ENCODE measurements at regions not wholly inside any gene's neighbourhood (a gene's known extent, or its start where the extent isn't known, plus 50 kb on each side); places are given as distances from the start of the nearest gene placed in this dataset.

DNA sequence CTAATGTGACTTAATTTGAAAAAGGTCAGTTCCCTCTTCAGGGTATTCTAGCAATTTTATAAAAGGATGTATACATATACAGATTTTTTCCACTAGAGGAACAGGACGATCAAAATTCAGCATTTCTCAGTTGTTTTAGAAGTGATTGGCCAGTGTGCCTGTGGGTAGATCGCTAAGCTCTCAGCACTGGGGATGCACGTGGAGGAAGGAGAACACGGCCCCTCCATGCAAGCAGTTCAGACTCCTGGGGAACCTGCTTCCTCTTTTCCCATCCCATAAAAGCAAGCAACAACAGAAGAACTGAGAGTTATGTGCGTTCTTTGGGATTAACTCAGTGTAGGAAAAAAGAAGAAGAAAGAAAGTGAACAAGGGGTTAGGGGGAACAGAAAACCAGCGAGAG lies 328.8 kb downstream of the FOXO1 start:
- Mint-ChIP-seq H3K36me3 (ENCODE audit: unreplicated experiment) (no peaks in the 10 kb centered on the region), H3K4me3 (ENCODE audit: unreplicated experiment) (no peak overlapping the region), H3K4me1 (ENCODE audit: unreplicated experiment) (peaks cover 29% of the 10 kb centered on the region), H3K27me3 (ENCODE audit: unreplicated experiment) (no peaks in the 10 kb centered on the region), H3K27ac (ENCODE audit: unreplicated experiment) (no peak overlapping the region), H3K9me3 (ENCODE audit: unreplicated experiment) (no peaks in the 10 kb centered on the region)
- TF ChIP-seq, protein P1, sequence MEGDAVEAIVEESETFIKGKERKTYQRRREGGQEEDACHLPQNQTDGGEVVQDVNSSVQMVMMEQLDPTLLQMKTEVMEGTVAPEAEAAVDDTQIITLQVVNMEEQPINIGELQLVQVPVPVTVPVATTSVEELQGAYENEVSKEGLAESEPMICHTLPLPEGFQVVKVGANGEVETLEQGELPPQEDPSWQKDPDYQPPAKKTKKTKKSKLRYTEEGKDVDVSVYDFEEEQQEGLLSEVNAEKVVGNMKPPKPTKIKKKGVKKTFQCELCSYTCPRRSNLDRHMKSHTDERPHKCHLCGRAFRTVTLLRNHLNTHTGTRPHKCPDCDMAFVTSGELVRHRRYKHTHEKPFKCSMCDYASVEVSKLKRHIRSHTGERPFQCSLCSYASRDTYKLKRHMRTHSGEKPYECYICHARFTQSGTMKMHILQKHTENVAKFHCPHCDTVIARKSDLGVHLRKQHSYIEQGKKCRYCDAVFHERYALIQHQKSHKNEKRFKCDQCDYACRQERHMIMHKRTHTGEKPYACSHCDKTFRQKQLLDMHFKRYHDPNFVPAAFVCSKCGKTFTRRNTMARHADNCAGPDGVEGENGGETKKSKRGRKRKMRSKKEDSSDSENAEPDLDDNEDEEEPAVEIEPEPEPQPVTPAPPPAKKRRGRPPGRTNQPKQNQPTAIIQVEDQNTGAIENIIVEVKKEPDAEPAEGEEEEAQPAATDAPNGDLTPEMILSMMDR (IDR thresholded peaks at IDR 0.05) = no peak
- DNase-seq (ENCODE audit: extremely low spot score, unreplicated experiment) = peak; percentile 38

DNA sequence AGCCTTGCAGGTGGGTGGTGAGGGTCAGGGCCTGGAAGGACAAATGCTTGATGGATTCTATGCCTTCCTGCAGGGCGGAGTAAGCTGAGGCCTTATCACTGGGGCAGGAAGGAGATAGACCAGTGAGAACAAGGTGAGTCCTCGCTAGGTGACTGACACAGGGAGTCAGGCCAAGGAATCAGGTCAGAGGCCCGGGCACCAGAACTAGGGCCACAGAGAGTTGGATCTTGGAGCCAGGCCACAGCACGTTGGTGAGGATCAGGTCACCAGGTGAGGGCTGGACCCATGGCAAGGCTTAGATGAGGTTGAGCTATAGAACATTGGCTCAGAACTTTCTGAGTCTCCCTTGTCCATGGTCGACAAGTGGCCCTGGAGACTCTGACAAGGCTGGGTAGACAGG lies 328.2 kb downstream of the FOXO1 start:
- no peak overlapping the region for H3K27ac Mint-ChIP-seq (ENCODE audit: unreplicated experiment)

DNA sequence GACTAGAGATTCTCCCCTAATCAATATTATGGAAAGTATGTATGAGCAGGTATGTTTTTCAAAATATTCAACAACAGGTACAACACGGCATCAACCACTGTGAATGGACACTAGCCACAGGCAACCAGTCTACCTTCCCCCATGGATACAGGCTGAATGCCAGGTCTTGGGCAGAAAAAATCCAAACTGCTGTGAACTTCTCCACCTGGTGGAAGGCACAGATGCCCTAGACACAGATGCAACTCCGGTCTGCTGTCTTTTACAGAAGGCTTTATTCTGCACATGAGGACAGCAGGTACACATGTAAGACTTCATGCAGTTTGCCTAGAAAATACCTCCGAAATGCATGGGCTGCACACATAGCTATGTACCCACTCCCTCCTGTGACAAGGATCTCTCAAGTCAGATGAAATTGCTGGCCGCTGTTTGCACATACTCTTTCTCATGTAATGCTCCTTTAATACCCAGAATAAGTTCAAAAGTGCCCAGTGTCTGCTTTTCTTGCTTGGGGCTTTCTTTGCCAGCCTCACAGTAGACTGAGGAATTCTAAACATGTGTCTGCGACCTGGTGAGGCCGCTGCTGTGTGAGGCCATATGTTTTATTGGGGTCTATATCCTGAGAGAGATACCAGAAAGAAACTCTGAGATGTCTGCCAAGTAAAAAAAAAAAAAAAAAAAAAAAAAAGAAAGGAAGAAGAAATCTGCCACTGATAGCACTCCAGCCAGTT lies 325.9 kb downstream of the FOXO1 start:
- Mint-ChIP-seq H3K9me3 (ENCODE audit: unreplicated experiment) (no peaks in the 10 kb centered on the region), H3K27me3 (ENCODE audit: unreplicated experiment) (no peaks in the 10 kb centered on the region), H3K4me1 (ENCODE audit: unreplicated experiment) (peaks cover 37% of the 10 kb centered on the region), H3K27ac (ENCODE audit: unreplicated experiment) (peak overlapping the region; percentile 78), H3K36me3 (ENCODE audit: unreplicated experiment) (no peaks in the 10 kb centered on the region), H3K4me3 (ENCODE audit: unreplicated experiment) (no peak overlapping the region)
- DNase-seq (ENCODE audit: extremely low spot score, unreplicated experiment) = peak; percentile 59
- TF ChIP-seq, protein P1 (IDR thresholded peaks at IDR 0.05) = peak; percentile 41

More for the DNA sequence above, 328.2 kb downstream of the FOXO1 start:
- Mint-ChIP-seq H3K36me3 (ENCODE audit: unreplicated experiment) (no peaks in the 10 kb centered on the region), H3K4me1 (ENCODE audit: unreplicated experiment) (peaks cover 29% of the 10 kb centered on the region), H3K4me3 (ENCODE audit: unreplicated experiment) (no peak overlapping the region), H3K27me3 (ENCODE audit: unreplicated experiment) (no peaks in the 10 kb centered on the region), H3K9me3 (ENCODE audit: unreplicated experiment) (no peaks in the 10 kb centered on the region)
- DNase-seq (ENCODE audit: extremely low spot score, unreplicated experiment) = peak; percentile 30
- TF ChIP-seq, protein P1 (IDR thresholded peaks at IDR 0.05) = no peak

DNA sequence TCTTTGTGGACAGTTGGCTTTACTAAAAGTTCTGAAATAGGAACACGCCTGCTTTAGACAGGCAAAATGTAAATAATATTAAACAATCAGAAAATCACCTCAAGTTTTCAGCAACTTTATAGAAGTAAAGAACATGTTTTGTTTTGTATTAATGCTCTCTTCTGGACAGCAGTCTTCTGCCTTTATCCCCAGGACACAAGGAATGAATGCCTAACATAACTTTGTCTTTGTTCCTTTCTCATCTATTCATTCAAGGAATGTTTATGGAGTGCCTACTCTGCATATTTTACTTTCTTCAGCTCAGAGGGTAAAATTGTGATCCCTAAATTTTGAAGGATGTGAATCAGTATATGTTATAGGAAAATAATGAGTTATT lies 325.4 kb downstream of the FOXO1 start:
- no peaks in the 10 kb centered on the region for H3K36me3 Mint-ChIP-seq (ENCODE audit: unreplicated experiment)
- no peak for DNase-seq (ENCODE audit: extremely low spot score, unreplicated experiment)
- H3K9me3 Mint-ChIP-seq (ENCODE audit: unreplicated experiment) = no peaks in the 10 kb centered on the region
- H3K4me3 Mint-ChIP-seq (ENCODE audit: unreplicated experiment) = peak overlapping the region; percentile 2
- TF ChIP-seq, protein P1 (IDR thresholded peaks at IDR 0.05) = no peak
- H3K27ac Mint-ChIP-seq (ENCODE audit: unreplicated experiment) = peak overlapping the region; percentile 78
- no peaks in the 10 kb centered on the region for H3K27me3 Mint-ChIP-seq (ENCODE audit: unreplicated experiment)
- H3K4me1 Mint-ChIP-seq (ENCODE audit: unreplicated experiment) = peaks cover 37% of the 10 kb centered on the region

DNA sequence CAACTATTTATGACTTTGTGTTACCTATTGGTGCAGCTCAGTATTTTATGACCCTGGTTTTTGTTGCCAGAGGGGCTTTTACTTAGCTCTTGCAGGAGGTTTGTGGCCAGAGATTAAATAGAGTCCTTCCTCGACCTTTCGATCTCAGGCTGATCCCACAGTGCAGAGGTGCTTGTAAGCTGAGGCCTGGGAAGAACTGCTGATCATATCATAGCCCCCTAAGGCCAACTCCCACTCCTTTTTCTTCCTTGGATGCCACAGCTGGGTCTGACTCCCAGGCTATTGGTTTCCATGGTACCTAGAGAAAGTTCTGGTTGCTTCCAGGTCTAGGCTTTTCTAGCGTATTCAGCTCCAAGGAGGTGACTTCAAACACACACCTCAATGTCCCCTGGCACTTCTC lies 324.9 kb downstream of the FOXO1 start:
- H3K9me3 Mint-ChIP-seq (ENCODE audit: unreplicated experiment) = no peaks in the 10 kb centered on the region
- H3K4me3 Mint-ChIP-seq (ENCODE audit: unreplicated experiment) = peak overlapping the region; percentile 2
- no peaks in the 10 kb centered on the region for H3K36me3 Mint-ChIP-seq (ENCODE audit: unreplicated experiment)
- peak overlapping the region; percentile 78 for H3K27ac Mint-ChIP-seq (ENCODE audit: unreplicated experiment)
- peak; percentile 32 for DNase-seq (ENCODE audit: extremely low spot score, unreplicated experiment)
- TF ChIP-seq, protein P1 (IDR thresholded peaks at IDR 0.05) = no peak
- no peaks in the 10 kb centered on the region for H3K27me3 Mint-ChIP-seq (ENCODE audit: unreplicated experiment)
- peaks cover 38% of the 10 kb centered on the region for H3K4me1 Mint-ChIP-seq (ENCODE audit: unreplicated experiment)
